Spleen (tissue), 7 donors: ENCODE measurements at regions not wholly inside any gene's neighbourhood (a gene's known extent, or its start where the extent isn't known, plus 50 kb on each side); places are given as distances from the start of the nearest gene placed in this dataset.

Experiments used
- CTCF ChIP-seq, 11 experiments: fragments of 200-600 bp in 7 of 11; fragments of 450-650 bp in 4 of 11; sonication (generic) in 4 of 11; IDR thresholded peaks in 8 of 11; conservative IDR thresholded peaks in 3 of 11; 1 replicate in 7 of 11; 2 replicates in 4 of 11; pipeline versions ENCODE4 v1.4.0 to v1.8.0; 2016 to 2021; ENCODE audit warnings: antibody characterized with exemption in 11 of 11, inconsistent platforms in 4 of 11, mild to moderate bottlenecking in 1 of 11
- POLR2AphosphoS5 ChIP-seq, 3 donors: sonication (generic); formaldehyde crosslinking; IDR thresholded peaks; one replicate each; pipeline ENCODE4 v1.5.1; 2017; ENCODE audit warnings: antibody characterized with exemption in 3 of 3
- donor health status: DM: no; HTN: no; CAD: no; lungs with moderate emphysema.
- donor health status: DM: no; HTN: no; CAD: no.
- donor health status: DM: no; HTN: no; CAD: no.

- TF ChIP-seq POLR2AphosphoS5 (IDR thresholded peaks at IDR 0.05): no peak
- TF ChIP-seq CTCF (IDR thresholded peaks at IDR 0.05 in 8 of 11, conservative IDR thresholded peaks at IDR 0.05 in 3 of 11): no peak
Observed at GRCh38 chr2:12948231-12948960, 231.7 kb downstream of the TRIB2 start.
